ENCODE measurements at regions not wholly inside any gene's neighbourhood (a gene's known extent, or its start where the extent isn't known, plus 50 kb on each side); places are given as distances from the start of the nearest gene placed in this dataset.
"Not testable (repeated sequence)": the region's sequence is repeated elsewhere in the genome, so short reads cannot be mapped to it uniquely, and the experiment has no call there.

DNA sequence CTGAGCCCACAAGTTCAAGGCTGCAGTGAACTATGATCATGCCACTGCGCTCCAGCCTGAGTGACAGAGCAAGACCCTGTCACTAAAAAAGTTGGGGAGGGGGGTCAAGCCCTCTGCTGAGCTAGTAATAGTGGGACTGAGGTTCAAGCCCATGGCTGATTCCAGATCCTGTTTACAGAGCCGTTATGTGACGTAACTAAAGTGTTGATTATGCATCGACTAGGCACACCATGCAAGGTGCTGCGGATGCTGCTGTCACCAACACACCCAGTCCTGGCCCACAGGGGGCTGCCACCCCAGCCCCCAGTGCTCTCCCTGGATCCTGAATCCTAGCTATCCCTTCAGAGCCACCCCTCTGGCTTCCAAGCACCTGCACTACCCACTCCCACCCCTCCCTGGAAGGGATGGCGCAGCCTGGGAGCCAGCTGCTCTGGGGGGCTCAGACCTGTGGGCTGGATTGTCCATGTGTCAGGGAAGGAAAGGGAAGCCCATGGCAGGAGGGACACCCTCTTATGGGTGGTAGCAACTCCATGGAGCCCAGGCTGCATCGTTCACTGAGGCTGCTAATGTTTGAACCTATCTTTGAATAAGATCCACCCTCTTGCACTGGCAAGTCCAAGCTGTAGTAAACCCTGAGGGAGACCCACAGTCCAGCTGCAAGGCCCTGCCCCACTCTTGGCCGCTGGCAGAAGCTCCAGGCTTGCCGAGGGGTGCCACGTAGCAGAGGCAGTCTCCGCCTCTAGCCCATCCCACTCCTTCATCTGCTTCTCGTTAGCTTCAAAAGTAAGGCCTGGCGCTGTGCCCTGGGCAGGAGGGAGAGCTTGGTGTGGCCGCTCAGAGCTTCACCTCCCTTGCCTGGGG, 95.0 kb downstream of the SNX5 start:
- no peak for DNase-seq (ENCODE audit: low spot score)

DNA sequence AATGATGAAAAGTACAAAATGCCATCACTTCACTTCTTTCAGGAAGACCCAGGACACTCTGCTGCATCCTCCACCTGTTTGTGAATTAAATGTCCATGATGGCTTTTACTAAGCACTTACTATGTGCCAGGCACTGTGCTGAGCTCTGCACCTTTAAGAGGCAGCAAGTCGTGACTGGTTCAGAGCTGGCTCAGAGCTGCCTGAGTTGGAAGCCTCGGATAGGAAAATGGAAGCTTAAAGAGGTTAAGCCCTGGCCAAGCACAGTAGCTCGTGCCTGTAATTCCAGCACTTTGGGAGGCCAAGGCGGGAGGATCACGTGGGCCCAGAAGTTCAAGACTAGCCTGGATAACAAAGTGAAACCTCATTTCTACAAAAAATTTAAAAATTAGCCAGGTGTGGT, 95.6 kb downstream of the SNX5 start:
- no peak for DNase-seq (ENCODE audit: low spot score)

DNA sequence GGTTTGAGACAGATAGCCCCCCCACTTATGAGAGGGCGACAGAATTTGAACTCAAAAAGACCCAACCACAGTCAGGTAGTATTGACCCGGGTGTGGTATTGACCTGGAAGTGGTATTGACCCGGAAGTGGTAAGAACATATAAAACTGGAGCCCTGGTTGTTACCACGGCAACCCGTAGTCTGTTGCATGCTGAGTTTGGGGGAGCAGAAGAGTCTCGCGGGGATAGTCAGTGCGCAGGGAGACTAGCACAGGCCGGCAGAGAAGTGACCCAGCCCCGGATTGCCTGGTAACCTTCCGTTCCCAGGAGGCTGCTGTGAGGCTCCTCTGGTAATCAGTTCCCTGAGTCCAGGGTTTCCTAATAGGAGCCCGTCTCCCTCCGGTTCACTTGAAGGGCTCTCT, 96.2 kb downstream of the SNX5 start:
- no peak for DNase-seq (ENCODE audit: low spot score)

DNA sequence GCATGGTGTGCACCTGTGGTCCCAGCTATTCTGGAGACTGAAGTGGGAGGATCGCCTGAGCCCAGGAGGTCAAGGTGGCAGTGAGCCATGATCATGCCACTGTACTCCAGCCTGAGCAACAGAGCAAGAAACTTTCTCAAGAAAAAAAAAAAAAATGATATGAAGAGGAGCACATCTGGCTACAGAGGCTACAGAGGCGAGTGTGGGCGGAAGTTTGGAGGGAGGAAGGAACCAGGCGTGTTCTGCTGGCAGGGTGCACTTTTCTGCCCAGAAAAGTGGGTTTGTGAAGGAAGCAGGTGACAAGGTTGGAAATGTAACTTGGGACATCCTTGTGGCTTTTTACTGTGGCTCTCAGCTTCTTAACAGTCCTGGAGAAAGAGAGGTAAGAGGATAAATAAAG, 96.7 kb downstream of the SNX5 start:
- no peak for DNase-seq (ENCODE audit: low spot score)

DNA sequence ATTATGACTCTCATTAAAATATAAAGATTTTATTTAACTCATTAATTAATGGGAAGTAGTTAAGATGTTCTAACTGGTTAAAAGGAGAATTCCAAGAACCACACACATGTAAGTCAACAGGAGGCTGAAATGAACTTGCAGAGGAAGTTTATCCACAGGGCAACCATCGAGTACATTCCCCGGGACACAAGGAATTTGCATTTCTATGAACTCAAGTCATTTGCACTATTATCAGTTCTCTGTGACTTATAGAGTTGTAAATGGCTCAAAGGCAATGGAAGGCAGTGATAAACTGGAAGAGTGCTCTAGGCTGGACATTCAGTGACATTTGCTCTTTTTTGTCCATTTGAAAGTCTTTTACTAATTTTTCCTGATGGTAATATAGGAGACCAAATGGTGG, 97.4 kb downstream of the SNX5 start:
- no peak for DNase-seq (ENCODE audit: low spot score)

DNA sequence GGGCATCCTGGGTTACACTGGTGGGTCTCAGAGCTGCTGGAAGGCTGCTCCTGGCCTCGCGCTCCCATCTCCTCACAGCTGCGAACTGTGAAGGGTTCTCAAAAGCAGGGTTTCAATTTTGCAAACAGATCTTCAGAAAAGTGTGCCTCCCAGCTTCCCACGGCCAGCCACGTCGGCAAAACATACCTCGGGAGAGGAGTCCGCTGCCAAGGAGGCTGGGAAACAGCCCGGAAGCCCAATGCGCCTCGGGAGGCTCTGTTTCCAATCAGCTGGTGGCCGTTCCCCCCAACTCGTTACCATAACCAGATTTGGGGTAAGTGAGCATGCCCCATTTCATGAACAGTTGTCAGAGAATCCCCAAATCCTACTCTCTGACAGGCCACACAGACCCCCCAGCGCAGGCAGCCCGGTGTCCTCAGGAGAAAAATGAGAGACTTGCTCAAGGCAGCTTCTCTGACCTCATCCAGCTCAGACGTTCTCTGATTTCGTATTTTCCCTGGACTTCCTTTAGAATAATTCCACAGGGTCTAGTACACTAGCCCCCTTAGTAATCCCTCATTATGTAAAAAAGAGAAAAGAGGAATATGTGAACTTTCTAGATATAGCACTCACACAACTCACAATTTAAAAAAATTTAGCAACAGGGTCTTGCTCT, 98.4 kb downstream of the SNX5 start:
- DNase-seq (ENCODE audit: low spot score) = no peak

DNA sequence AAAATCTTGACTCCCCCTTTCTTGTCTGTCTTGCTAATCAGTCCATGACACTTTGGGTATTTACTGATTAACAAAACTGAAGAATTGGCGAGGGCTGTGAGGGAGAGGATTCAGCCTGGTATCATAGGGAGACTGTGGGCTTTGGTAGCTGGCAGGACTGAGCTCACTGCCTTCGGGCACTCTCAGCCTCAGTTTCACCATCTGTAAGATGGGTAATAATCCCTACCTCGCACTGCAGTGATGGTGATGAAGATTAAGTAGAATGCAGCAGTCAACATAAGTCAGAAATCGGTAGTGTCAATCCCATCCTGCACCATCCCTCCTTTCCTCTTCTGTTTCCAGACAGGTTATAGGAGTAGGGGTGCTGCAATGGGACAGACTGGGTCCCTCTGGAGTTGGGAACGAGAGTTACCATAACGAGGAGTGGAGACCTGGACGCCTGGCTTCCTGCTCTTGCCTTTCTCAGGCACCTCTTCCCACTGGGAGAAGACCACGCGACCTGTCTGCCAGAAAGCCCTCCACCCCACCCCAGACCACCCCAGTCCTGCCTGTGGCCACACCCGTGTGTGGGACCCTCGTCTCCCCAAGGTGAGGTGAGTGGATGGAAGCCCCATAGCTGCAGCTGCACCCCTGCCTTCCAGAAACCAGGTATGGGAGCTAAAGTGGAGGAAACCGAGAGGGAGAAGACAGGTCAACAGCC, 99.1 kb downstream of the SNX5 start:
- DNase-seq (ENCODE audit: low spot score) = no peak

DNA sequence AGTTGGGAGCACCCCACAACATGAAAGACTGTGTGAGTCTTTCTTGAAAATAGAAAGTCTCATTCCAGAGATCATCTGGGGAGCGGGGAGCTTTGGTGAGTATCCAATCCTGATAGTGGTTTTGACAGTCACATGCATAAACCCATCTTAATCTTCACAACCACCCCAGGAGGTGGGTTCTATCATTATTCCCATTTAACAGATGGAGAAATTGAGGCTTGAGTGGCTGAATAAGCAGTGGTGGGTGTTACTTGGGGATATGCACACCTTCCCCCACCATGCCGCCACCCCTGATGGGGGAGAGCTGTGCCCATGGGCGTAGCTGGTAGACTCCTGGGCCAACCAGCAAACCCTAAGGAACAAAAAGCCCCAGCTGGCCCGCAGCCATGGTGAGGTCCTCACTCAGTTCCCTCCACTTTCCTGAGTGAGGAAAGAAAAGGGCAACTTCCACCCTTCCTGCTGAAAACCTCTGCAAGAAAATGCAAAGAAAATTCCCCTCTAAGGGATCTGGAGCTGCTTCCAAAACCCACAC, 99.8 kb downstream of the SNX5 start:
- no peak for DNase-seq (ENCODE audit: low spot score)

DNA sequence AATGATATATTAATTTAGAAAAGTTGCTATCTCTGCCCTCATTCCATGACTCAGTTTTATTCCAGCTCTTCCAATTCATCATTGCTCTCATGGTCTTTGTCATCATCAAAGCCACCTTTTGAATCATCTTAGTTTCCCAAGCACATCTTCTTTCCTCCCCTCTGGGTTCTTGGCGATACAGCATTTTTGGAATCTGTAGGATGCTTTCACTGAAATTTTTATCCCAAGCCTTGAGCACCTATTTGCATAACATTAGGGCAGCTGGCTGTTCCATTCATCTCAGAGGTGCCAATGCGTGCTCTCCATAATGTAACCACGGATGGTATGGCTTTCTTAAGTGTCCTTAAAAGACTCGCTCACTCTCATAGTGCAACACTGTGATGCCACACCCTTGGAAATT, 100.4 kb downstream of the SNX5 start:
- DNase-seq (ENCODE audit: low spot score) = no peak

DNA sequence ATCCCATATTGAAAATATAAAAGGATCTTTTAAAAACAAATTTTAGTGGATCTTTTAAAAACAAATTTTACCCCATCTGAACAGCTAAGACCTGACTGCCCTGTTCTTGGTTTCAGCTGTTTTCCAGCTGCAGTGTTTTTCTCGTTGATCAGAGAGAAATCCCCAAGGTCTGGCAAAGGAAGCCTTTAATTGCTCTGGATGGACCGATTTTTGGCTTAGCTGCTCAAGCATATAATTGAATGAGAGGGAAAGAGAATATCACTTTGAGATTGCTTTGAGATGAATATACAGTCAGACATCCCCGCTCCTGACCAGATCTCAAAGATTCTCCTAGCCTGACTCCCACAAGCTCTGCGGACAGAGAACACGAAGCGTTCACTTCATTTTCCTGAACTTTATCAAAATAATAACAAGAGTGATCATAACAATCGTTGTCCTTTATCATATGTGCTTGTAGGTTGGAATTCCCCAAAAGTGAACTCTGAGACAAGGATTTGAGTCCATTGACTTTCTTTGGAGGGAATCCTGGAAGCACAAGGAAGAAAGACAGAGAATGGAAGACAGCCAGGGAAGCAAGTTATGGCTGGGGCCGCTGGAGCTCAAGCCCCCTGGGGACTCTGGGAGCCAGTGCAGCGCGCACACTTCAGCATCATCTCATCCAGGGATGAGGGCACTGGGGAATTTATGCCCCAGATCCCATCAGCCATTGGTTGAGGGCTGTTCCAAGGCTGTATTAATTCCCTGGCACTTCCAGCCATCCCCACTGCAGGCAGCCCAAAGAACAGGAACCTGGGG, 101.3 kb downstream of the SNX5 start:
- no peak for DNase-seq (ENCODE audit: low spot score)

DNA sequence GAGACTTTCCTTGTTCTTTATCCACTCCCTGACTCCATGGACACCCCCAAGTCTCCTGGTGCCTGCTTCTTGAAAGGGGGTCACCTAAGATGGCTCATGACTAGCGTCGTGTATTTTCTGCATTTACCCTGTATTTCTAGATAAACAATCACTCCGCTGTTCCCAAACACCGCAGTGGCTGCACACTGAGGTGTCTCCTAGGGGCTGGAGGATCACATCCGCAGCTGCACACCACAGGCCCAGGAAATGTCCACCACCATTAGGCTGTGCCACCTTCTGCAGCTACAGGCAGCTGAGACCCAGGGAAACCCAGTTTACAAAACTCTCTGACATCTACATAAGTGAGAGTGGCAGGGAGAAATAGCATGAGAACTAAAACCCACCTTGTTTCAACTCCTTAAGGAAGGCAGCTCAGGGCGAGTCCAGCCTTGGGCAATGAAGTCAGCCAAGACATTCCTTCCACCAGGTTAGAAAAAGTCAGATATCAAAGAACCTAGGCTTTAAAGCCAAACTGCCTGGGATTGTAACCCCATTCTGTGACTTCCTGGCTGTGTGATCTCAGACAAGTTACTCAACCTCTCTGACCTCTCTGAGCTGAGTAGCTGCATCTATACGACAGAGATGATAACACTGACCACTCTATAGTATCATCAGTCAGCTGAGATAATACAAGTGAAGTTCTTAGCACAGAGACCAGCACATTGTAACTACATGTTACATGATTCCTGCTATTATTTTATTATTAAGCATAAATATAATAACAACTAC, 102.2 kb downstream of the SNX5 start:
- no peak for DNase-seq (ENCODE audit: low spot score)

DNA sequence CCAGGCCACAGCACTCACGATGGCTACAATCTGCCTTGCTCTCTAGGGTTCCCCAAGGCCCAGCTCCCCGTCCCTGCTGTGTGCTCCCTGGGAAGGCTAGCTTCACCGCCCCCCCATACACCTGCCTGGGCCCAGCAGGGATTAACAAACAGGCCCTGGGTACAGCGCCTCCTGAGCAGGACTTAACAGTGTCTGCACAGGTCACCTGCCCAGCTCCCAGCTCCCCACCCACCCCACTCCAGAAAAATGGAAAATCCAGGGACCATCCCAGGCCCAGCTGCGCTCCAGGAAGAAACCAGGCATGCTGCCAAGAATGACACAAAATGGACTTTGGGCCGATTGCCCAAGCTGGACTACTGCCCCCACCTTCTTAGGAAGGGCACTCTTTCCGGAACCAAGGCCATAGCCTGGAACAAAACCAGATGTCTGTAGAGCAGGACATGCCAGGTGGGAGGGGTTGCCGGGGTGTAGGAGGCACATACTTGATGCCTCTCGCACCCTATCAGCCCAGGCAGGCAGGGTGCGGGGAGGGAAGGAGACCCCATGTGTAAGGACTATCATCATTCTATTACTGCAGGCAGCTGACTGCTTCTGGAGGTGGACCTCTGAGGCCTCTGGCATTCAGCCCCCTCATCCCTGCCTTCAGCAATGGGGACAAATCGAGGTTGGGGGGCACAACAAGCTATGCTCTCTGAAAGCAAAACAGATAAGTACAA, 104.9 kb downstream of the SNX5 start:
- DNase-seq (ENCODE audit: low spot score) = no peak

DNA sequence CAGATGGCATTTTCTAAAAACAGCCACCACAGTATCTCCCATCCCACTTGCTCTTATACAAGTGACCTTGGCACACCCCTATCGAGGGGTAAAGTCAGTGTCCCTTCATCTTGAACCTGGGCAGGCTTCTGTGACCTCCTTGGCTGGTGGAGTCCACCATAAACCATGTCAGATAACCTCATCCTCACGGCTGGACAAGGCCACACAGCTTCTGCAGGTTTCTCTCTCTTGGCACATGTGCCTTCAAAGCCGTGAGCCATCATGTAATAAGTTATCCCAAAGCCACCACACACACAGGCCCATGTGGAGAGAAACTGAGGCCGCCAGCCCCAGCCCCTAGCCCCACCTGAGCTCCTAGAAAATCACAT, 105.4 kb downstream of the SNX5 start:
- DNase-seq (ENCODE audit: low spot score) = no peak

DNA sequence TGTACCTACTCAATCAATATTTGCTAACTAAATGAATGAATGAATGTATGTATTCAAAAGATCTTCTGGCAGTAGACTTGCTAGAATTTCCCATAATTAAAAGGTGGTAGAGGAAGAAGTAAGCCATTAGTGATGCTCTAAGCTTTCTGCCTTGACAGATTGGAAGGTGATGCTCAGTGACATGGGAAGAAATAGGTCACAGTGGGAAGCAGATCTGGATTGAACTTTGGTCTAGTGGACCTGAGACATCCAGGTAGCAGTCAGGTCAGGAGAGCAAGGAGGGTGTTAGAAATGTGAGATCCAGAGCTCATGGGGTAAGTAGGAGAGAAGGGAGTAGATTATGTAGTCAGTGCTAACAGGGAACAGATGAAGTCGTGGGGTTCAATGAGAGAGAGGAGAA, 106.4 kb downstream of the SNX5 start:
- no peak for DNase-seq (ENCODE audit: low spot score)

DNA sequence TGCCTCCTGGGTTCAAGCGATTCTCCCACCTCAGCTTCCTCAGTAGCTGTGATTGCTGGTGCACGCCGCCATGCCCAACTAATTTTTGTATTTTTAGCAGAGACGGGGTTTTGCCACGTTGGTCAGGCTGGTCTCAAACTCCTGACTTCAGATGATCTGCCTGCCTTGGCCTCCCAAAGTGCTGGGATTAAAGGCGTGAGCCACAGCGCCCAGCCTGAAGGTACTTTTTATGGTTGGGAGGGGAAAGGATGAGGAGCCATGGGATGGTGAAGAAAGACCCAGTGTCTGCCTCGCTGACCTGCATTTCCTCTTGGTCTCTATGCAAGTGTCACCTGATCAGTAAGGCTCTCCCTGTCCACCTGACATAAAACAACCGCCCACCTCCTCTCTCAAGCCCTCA, 107.0 kb downstream of the SNX5 start:
- not testable (repeated sequence) for DNase-seq (ENCODE audit: low spot score)

DNA sequence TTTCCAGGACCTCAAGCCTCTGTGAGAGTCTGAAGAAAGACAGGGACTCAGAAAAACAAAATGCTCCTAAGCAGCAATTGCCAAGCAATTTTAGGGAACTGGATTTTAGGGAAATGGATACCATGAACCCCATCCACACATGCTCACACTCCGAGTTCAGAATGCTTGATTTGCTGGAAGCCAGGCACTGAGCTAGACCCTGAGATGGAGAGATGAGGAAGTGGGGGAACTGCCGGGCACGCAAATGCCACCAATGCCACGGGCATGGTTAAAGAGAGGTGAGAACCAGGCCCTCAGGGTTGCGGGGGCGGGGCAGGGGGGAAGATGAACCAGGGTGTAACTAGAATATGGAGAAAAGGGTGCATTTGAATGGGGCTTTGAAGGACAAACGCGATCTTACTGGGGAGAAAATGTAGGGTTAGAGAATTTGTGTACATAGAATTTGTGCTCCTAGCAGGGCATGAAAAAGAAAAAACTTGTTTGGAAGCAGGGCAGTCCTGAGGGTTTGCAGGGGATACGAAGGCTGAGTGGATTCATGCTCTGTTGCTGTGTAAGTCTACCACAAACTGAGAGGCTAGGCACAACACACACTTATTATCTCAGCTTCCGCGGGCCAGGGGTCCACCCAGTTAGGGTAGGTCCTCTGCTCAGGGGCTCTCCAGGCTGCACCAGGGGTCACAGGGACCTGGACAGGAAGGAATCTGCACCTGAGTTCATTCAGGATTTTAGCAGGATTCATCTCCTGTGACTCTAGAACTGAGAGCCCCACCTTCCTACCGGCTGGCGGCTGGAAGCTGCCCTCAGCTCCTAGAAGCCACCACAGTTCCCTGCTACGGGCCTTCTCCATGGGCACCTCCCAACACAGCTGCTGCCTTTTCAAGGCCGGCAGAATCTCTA, 108.0 kb downstream of the SNX5 start:
- no peak for DNase-seq (ENCODE audit: low spot score)

DNA sequence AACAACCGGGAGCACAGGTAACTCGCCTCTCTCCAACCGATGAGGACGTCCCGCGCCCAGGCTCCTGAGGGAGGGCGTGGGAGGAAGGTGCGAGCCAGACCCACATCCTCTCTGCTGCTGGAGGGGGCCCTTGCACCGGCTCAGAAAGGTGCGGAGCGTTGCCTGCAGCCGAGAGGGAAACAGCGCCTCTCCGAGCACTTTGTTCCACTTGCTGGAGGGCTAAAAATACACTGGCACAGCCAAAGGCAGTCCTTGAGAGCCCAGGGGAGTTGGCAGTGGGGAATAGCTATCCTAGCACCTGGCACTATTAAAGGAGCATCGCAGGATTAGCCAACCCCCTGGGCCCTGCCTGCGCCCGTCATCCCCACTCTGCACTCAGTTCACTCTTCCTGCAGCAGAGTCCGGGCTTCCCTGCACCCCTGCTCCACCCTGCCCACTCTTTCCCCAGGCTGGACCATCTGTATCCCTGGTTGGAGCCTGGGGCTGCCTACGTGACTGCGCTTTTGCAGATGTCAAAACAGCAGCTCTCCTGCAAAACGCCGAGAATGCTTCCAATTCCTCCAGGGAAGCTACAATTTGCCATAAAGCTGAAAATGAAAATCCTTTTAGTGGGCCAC, 108.9 kb downstream of the SNX5 start:
- no peak for DNase-seq (ENCODE audit: low spot score)

DNA sequence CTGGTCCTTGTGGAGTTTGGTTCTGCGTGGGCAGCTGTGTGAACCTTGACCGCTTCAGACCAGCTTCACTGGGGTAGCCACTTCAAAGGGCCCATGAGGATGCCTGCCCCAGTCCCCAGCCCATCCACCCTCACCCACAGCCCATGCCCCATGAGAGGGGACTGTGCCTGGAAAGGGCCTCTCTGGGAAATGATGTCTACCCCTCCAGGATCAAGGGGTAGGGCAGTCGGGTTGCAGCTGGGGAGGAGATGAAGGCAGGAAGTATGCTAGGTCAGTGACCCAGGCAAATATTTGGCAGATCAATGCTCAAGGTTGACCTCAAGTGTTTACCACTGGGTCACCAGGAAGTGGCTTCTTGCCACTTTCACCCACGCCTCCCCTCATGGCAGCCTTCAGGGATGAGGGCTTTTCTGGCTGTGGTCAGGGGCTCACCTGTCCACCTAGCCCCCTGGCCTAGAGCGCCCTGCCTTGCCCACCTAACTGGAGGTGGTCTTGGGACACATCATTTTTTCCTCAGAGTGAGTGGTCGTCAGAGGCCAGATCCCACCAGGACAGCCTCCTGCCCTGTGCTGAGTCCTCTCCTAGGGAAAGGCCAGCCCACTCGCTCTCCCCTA, 109.5 kb downstream of the SNX5 start:
- DNase-seq (ENCODE audit: low spot score) = no peak

Measured in activated CD4-positive, alpha-beta T cell treated with anti-CD3 and anti-CD28 coated beads, Interleukin-2, Interleukin-4, amounts not matched to agents 100 ng/mL and 50 ng/mL, durations not matched to agents 16 hours and 8 hours (primary cell).